HT1080 (cell line): ENCODE measurements at regions not wholly inside any gene's neighbourhood (a gene's known extent, or its start where the extent isn't known, plus 50 kb on each side); places are given as distances from the start of the nearest gene placed in this dataset.

Experiments used
- DNase-seq: peaks from one replicate; pipeline ENCODE4 v3.0.0-alpha.2; 2015; ENCODE audit warnings: low read depth

GRCh38 chr2:6237039-6237660 lies 545.0 kb downstream of the SOX11 start:
- no peak for DNase-seq

- no peak for DNase-seq
These were observed 557.4 kb downstream of the SOX11 start for GRCh38 chr2:6249557-6249956.

GRCh38 chr2:6254441-6254840 lies 562.3 kb downstream of the SOX11 start:
- DNase-seq = no peak

- DNase-seq = no peak
These were observed 572.0 kb downstream of the SOX11 start for GRCh38 chr2:6264198-6264597.

GRCh38 chr2:6281524-6281923 lies 584.2 kb downstream of the CMPK2 start:
- no peak for DNase-seq

GRCh38 chr2:6283259-6283658 lies 582.4 kb downstream of the CMPK2 start:
- DNase-seq = no peak

GRCh38 chr2:6287406-6287805 lies 578.3 kb downstream of the CMPK2 start:
- no peak for DNase-seq

- no peak for DNase-seq
These were observed 576.9 kb downstream of the CMPK2 start for GRCh38 chr2:6288791-6289190.

GRCh38 chr2:6290217-6291015 lies 575.3 kb downstream of the CMPK2 start:
- no peak for DNase-seq

GRCh38 chr2:6294791-6295190 lies 570.9 kb downstream of the CMPK2 start:
- DNase-seq = no peak

- DNase-seq = no peak
These were observed 568.5 kb downstream of the CMPK2 start for GRCh38 chr2:6297238-6297637.

- no peak for DNase-seq
These were observed 564.3 kb downstream of the CMPK2 start for GRCh38 chr2:6301426-6301825.

GRCh38 chr2:6308986-6309385 lies 556.7 kb downstream of the CMPK2 start:
- DNase-seq = no peak

- DNase-seq = no peak
These were observed 556.1 kb downstream of the CMPK2 start for GRCh38 chr2:6309415-6310255.

GRCh38 chr2:6310256-6311215 lies 555.2 kb downstream of the CMPK2 start:
- DNase-seq = no peak

GRCh38 chr2:6312367-6312766 lies 553.3 kb downstream of the CMPK2 start:
- DNase-seq = no peak

GRCh38 chr2:6314218-6314960 lies 551.3 kb downstream of the CMPK2 start:
- DNase-seq = no peak

- no peak for DNase-seq
These were observed 540.1 kb downstream of the CMPK2 start for GRCh38 chr2:6325616-6326015.

GRCh38 chr2:6326958-6327357 lies 538.7 kb downstream of the CMPK2 start:
- no peak for DNase-seq

GRCh38 chr2:6336752-6337471 lies 528.8 kb downstream of the CMPK2 start:
- no peak for DNase-seq
